Transverse colon (tissue), 3 donors: ENCODE measurements at regions not wholly inside any gene's neighbourhood (a gene's known extent, or its start where the extent isn't known, plus 50 kb on each side); places are given as distances from the start of the nearest gene placed in this dataset.

Source experiments
- POLR2A ChIP-seq: fragments of 450-650 bp; IDR thresholded peaks from one replicate; pipeline ENCODE4 v1.6.1; 2016; ENCODE audit warnings: antibody characterized with exemption, mild to moderate bottlenecking, moderate library complexity
- TF ChIP-seq, protein P1 (sequence below), 5 experiments: fragments of 200-600 bp in 3 of 5; fragments of 450-650 bp in 2 of 5; sonication (generic) in 3 of 5; IDR thresholded peaks; 1 replicate in 2 of 5; 2 replicates in 3 of 5; pipeline ENCODE4 v1.5.1; 2016 to 2017; ENCODE audit warnings: antibody characterized with exemption in 5 of 5, inconsistent platforms in 3 of 5, mild to moderate bottlenecking in 2 of 5, moderate library complexity in 1 of 5

GRCh38 chr2:22826703-22827102 is 558.3 kb upstream of the KLHL29 start:
- TF ChIP-seq POLR2A = no peak
- TF ChIP-seq, protein P1, sequence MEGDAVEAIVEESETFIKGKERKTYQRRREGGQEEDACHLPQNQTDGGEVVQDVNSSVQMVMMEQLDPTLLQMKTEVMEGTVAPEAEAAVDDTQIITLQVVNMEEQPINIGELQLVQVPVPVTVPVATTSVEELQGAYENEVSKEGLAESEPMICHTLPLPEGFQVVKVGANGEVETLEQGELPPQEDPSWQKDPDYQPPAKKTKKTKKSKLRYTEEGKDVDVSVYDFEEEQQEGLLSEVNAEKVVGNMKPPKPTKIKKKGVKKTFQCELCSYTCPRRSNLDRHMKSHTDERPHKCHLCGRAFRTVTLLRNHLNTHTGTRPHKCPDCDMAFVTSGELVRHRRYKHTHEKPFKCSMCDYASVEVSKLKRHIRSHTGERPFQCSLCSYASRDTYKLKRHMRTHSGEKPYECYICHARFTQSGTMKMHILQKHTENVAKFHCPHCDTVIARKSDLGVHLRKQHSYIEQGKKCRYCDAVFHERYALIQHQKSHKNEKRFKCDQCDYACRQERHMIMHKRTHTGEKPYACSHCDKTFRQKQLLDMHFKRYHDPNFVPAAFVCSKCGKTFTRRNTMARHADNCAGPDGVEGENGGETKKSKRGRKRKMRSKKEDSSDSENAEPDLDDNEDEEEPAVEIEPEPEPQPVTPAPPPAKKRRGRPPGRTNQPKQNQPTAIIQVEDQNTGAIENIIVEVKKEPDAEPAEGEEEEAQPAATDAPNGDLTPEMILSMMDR (IDR thresholded peaks at IDR 0.05) = no peak
